C1 segment of cervical spinal cord (tissue), 14 donors: ENCODE measurements at regions not wholly inside any gene's neighbourhood (a gene's known extent, or its start where the extent isn't known, plus 50 kb on each side); places are given as distances from the start of the nearest gene placed in this dataset.

Experiments used
- DNase-seq, 14 donors: peaks; one replicate each; lab custom pipeline; 2025; lab: John Stamatoyannopoulos, UW

DNA sequence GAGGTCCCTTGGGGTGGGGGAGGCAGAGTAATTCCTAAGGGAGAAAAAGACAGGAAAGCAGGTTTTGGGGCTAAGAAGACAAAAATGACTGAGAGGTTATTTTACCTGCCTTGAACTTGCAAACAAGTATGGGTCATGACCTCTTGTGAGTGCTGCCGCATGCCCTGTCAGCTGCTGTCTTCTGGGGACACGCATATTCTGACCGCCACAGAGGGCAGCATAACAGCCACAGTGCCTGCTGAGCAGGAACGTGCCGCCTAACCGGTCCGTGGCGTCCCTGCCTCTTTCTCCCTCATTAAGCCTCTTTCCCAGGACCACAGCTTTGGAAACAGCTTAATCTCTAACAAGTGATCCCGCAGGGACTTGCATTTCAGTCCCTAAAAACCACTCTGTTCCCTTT lies 51.3 kb upstream of the KCNA1 start:
- peak in 3 of 14 donors; percentile 25 to 66 (median 42) for DNase-seq

DNA sequence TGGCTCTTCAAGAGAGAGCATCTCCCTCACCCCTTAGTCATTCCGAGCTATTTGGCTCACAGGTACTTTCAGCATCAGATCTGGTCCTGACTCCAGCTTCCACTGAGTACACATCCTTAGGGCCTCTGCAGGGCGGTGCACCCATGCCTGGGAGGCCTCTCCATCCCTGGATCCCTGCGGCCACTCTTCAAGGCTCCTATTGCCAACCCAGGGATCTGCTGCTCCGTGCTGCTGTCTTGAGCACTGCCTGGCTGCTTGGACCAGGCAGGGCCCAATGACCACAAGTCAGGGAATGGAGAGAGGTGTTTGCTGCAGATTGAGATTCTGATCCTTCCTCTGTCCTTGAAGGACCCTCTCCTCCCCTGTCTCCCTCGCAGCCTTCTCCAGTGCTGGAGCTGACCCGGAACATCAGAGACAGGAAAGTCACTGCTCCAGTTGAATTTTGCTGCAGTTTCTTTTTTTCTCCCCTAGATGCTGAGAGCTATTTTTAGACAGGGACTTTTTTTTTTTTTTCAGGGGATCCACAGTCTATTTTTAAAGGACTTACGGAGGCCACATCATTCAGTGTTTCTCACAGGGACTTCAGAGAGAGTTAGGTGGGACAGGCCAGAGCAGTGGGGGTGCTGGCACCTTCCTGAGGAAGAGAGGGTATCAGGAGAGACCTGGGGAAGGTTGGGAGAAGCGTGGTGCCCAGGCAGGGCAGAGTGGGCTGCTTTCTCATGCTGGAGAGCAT lies 50.1 kb upstream of the KCNA1 start:
- peak in 1 of 14 donors; percentile 33 for DNase-seq
